ENCODE measurements at regions not wholly inside any gene's neighbourhood (a gene's known extent, or its start where the extent isn't known, plus 50 kb on each side); places are given as distances from the start of the nearest gene placed in this dataset.

- peak; percentile 4 for DNase-seq
- Mint-ChIP-seq H3K9me3 (no peaks in the 10 kb centered on the region), H3K27ac (no peak overlapping the region), H3K36me3 (ENCODE audit: low read depth) (no peaks in the 10 kb centered on the region), H3K4me3 (no peak overlapping the region), H3K27me3 (ENCODE audit: low read depth, poor library complexity) (no peaks in the 10 kb centered on the region), H3K4me1 (peaks cover 9% of the 10 kb centered on the region)
- TF ChIP-seq, protein P1, sequence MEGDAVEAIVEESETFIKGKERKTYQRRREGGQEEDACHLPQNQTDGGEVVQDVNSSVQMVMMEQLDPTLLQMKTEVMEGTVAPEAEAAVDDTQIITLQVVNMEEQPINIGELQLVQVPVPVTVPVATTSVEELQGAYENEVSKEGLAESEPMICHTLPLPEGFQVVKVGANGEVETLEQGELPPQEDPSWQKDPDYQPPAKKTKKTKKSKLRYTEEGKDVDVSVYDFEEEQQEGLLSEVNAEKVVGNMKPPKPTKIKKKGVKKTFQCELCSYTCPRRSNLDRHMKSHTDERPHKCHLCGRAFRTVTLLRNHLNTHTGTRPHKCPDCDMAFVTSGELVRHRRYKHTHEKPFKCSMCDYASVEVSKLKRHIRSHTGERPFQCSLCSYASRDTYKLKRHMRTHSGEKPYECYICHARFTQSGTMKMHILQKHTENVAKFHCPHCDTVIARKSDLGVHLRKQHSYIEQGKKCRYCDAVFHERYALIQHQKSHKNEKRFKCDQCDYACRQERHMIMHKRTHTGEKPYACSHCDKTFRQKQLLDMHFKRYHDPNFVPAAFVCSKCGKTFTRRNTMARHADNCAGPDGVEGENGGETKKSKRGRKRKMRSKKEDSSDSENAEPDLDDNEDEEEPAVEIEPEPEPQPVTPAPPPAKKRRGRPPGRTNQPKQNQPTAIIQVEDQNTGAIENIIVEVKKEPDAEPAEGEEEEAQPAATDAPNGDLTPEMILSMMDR (IDR thresholded peaks at IDR 0.05): no peak
Observed at GRCh38 chr12:17372508-17372907, 717.5 kb downstream of the RERGL start.

GRCh38 chr12:17371491-17372215 is 718.3 kb downstream of the RERGL start:
- no peak for DNase-seq
- Mint-ChIP-seq H3K9me3 (no peaks in the 10 kb centered on the region), H3K36me3 (ENCODE audit: low read depth) (no peaks in the 10 kb centered on the region), H3K27ac (no peak overlapping the region), H3K4me1 (peaks cover 9% of the 10 kb centered on the region), H3K4me3 (no peak overlapping the region), H3K27me3 (ENCODE audit: low read depth, poor library complexity) (peaks cover 4% of the 10 kb centered on the region)
- TF ChIP-seq, protein P1 (IDR thresholded peaks at IDR 0.05): no peak

- DNase-seq: no peak
- TF ChIP-seq, protein P1 (IDR thresholded peaks at IDR 0.05): no peak
- peaks cover 9% of the 10 kb centered on the region for H3K4me1 Mint-ChIP-seq
- peaks cover 4% of the 10 kb centered on the region for H3K27me3 Mint-ChIP-seq (ENCODE audit: low read depth, poor library complexity)
- no peak overlapping the region for H3K27ac Mint-ChIP-seq
- H3K4me3 Mint-ChIP-seq: no peak overlapping the region
- H3K9me3 Mint-ChIP-seq: no peaks in the 10 kb centered on the region
- H3K36me3 Mint-ChIP-seq (ENCODE audit: low read depth): no peaks in the 10 kb centered on the region
Observed at GRCh38 chr12:17370621-17371020, 719.4 kb downstream of the RERGL start.

- peaks cover 4% of the 10 kb centered on the region for H3K27me3 Mint-ChIP-seq (ENCODE audit: low read depth, poor library complexity)
- H3K4me3 Mint-ChIP-seq: no peak overlapping the region
- no peak overlapping the region for H3K27ac Mint-ChIP-seq
- no peak for DNase-seq
- no peaks in the 10 kb centered on the region for H3K9me3 Mint-ChIP-seq
- H3K36me3 Mint-ChIP-seq (ENCODE audit: low read depth): no peaks in the 10 kb centered on the region
- peaks cover 9% of the 10 kb centered on the region for H3K4me1 Mint-ChIP-seq
- TF ChIP-seq, protein P1 (IDR thresholded peaks at IDR 0.05): no peak
Observed at GRCh38 chr12:17369556-17369955, 720.4 kb downstream of the RERGL start.

- Mint-ChIP-seq H3K4me1 (peaks cover 6% of the 10 kb centered on the region), H3K27me3 (ENCODE audit: low read depth, poor library complexity) (no peaks in the 10 kb centered on the region), H3K9me3 (no peaks in the 10 kb centered on the region), H3K4me3 (no peak overlapping the region), H3K36me3 (ENCODE audit: low read depth) (no peaks in the 10 kb centered on the region), H3K27ac (no peak overlapping the region)
- DNase-seq: no peak
- TF ChIP-seq, protein P1 (IDR thresholded peaks at IDR 0.05): no peak
Observed at GRCh38 chr12:17361224-17361623, 728.8 kb downstream of the RERGL start.

DNA sequence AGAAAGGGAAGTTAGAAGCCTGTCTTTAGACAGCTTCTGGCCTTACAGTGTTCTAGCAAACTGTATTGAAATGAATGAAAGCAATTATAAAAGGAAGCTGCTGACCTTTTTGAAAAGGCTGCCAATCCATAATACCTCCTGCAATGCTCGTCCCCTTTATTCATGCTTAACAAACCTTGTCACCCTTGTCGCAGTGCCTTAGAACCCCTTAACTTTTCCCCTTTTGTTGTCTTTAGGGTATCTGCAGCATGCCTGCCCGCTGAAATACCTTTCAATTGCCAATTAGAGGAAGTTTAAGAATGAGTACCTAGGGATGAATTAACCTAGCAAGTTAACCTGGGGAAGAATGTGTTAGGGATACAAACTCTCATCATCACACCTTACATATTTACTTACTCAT is 731.2 kb downstream of the RERGL start:
- TF ChIP-seq, protein P1 (IDR thresholded peaks at IDR 0.05): no peak
- Mint-ChIP-seq H3K27ac (no peak overlapping the region), H3K4me1 (peaks cover 6% of the 10 kb centered on the region), H3K36me3 (ENCODE audit: low read depth) (no peaks in the 10 kb centered on the region), H3K9me3 (no peaks in the 10 kb centered on the region), H3K4me3 (no peak overlapping the region), H3K27me3 (ENCODE audit: low read depth, poor library complexity) (no peaks in the 10 kb centered on the region)
- DNase-seq: no peak
